Sigmoid colon (tissue), 4 donors: ENCODE measurements at regions not wholly inside any gene's neighbourhood (a gene's known extent, or its start where the extent isn't known, plus 50 kb on each side); places are given as distances from the start of the nearest gene placed in this dataset.
"Not testable (repeated sequence)": the region's sequence is repeated elsewhere in the genome, so short reads cannot be mapped to it uniquely, and the experiment has no call there.

Source experiments
- EP300 ChIP-seq, 4 donors: sonication (generic); formaldehyde crosslinking; IDR thresholded peaks; one replicate each; pipeline ENCODE4 v1.6.1; 2017; ENCODE audit warnings: antibody characterized with exemption in 4 of 4
- POLR2A ChIP-seq, 2 donors: fragments of 450-650 bp; IDR thresholded peaks; one replicate each; pipeline ENCODE4 v1.6.1; 2016; ENCODE audit warnings: antibody characterized with exemption in 2 of 2, mild to moderate bottlenecking in 2 of 2, moderate library complexity in 2 of 2
- POLR2AphosphoS5 ChIP-seq, 4 donors: sonication (generic); formaldehyde crosslinking; IDR thresholded peaks; one replicate each; pipeline ENCODE4 v1.6.1; 2017; ENCODE audit warnings: antibody characterized with exemption in 4 of 4
- TF ChIP-seq, protein P1 (sequence below), 4 experiments: fragments of 450-650 bp in 3 of 4; fragments of 200-600 bp in 1 of 4; IDR thresholded peaks; one replicate each; pipeline ENCODE4 v1.5.1; 2016 to 2019; ENCODE audit warnings: antibody characterized with exemption in 4 of 4, mild to moderate bottlenecking in 3 of 4, moderate library complexity in 2 of 4

DNA sequence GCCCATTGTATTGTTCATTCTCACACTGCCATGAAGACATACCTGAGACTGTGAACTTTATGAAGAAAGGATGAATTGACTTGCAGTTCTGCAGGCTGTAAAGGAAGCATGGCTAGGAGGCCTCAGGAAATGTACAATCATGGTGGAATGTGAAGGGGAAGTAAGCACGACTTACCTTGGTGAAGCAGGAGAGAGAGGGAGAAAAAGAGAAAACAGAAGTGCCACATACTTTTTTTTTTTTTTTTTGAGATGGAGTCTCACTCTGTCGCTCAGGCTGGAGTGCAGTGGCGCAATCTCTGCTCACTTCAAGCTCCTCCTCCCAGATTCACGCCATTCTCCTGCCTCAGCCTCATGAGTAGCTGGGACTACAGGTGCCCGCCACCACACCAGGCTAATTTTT, 871.9 kb upstream of the B3GALT2 start:
- TF ChIP-seq, protein P1, sequence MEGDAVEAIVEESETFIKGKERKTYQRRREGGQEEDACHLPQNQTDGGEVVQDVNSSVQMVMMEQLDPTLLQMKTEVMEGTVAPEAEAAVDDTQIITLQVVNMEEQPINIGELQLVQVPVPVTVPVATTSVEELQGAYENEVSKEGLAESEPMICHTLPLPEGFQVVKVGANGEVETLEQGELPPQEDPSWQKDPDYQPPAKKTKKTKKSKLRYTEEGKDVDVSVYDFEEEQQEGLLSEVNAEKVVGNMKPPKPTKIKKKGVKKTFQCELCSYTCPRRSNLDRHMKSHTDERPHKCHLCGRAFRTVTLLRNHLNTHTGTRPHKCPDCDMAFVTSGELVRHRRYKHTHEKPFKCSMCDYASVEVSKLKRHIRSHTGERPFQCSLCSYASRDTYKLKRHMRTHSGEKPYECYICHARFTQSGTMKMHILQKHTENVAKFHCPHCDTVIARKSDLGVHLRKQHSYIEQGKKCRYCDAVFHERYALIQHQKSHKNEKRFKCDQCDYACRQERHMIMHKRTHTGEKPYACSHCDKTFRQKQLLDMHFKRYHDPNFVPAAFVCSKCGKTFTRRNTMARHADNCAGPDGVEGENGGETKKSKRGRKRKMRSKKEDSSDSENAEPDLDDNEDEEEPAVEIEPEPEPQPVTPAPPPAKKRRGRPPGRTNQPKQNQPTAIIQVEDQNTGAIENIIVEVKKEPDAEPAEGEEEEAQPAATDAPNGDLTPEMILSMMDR (IDR thresholded peaks at IDR 0.05): not testable (repeated sequence)
- TF ChIP-seq POLR2A, EP300, POLR2AphosphoS5 (IDR thresholded peaks at IDR 0.05): not testable (repeated sequence)
